RWPE1 (cell line): ENCODE measurements at regions not wholly inside any gene's neighbourhood (a gene's known extent, or its start where the extent isn't known, plus 50 kb on each side); places are given as distances from the start of the nearest gene placed in this dataset.

Source experiments
- CTCF ChIA-PET: fragments of 350-600 bp; sonication (Branson Sonifier 250); formaldehyde crosslinking; extraction: SDS; loops from one replicate; lab custom pipeline; 2021; lab: Yijun Ruan, JAX
- POLR2A ChIA-PET: fragments of 400-600 bp; formaldehyde crosslinking; extraction: SDS; loops from one replicate; lab custom pipeline; 2020; ENCODE audit warnings: antibody characterized with exemption; ENCODE audit not compliant: low non-redundant PET; lab: Yijun Ruan, JAX
- DNase-seq: peaks from one replicate; pipeline ENCODE4 v3.0.0; 2012; ENCODE audit warnings: low spot score
- H3K27ac ChIP-seq: fragments of 450-650 bp; 2 replicates; pipeline ENCODE4 v1.5.1; 2017
- TF ChIP-seq, protein P1 (sequence below): fragments of 450-650 bp; conservative IDR thresholded peaks from 2 replicates; pipeline ENCODE4 v1.5.1; 2017; ENCODE audit warnings: low read depth, mild to moderate bottlenecking

DNA sequence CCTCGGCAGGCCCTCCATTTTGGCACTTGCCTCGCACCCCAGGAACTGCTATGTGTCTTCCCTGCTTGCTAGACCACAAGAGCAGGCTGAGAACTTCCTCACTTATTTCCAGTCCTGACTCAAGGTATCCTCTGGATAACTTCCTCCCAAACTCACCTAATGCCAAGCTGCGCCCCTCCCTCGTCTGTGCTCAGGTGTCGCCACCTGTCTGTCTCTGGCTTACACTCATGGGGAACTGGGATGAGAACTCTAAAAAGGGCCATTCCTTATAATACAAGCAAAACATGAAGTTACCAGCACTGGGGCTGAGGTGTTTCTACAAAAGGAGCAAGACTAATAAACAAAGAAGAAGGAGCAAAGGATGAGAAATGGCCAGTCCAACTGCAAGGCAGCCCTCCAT is 191.5 kb upstream of the RMP24 start:
- CTCF ChIA-PET: interaction anchor here (0.7 kb wide), 1 partner anchor 748 kb away, joined by 3 read pairs; no protein-coding TSS in a partner anchor
- POLR2A ChIA-PET: no interaction called here
- TF ChIP-seq, protein P1, sequence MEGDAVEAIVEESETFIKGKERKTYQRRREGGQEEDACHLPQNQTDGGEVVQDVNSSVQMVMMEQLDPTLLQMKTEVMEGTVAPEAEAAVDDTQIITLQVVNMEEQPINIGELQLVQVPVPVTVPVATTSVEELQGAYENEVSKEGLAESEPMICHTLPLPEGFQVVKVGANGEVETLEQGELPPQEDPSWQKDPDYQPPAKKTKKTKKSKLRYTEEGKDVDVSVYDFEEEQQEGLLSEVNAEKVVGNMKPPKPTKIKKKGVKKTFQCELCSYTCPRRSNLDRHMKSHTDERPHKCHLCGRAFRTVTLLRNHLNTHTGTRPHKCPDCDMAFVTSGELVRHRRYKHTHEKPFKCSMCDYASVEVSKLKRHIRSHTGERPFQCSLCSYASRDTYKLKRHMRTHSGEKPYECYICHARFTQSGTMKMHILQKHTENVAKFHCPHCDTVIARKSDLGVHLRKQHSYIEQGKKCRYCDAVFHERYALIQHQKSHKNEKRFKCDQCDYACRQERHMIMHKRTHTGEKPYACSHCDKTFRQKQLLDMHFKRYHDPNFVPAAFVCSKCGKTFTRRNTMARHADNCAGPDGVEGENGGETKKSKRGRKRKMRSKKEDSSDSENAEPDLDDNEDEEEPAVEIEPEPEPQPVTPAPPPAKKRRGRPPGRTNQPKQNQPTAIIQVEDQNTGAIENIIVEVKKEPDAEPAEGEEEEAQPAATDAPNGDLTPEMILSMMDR: no peak

DNA sequence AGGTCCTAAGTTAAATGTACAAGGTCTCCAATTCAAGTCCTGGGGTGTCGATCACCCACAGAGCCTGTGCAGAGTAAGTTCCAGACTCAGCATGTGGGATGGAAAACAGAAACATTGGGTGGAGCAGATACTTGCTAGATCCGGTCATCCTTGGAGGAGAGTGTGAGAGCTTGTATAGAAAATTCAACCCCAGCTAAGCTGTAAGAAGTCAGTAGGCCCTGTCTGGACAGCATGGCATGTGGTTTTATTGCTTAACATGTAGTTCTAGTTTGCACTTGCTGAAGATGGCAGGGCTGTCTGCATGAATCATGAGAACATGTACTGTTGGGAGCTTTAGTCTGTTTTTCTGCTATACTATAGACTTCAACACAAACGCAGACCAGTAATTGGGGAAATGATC is 189.6 kb upstream of the RMP24 start:
- CTCF ChIA-PET: no interaction called here
- TF ChIP-seq, protein P1: no peak

More for the DNA sequence above, 191.5 kb upstream of the RMP24 start:
- H3K27ac ChIP-seq: no peak overlapping the region
- DNase-seq: no peak

GRCh38 chr18:35786365-35787042 is 186.0 kb upstream of the RMP24 start:
- H3K27ac ChIP-seq: no peak overlapping the region
- POLR2A ChIA-PET: no interaction called here
- CTCF ChIA-PET: no interaction called here
- DNase-seq: no peak
- TF ChIP-seq, protein P1: no peak

More for the DNA sequence above, 189.6 kb upstream of the RMP24 start:
- no peak overlapping the region for H3K27ac ChIP-seq
- DNase-seq: no peak
- POLR2A ChIA-PET: no interaction called here

- H3K27ac ChIP-seq: no peak overlapping the region
- POLR2A ChIA-PET: no interaction called here
- CTCF ChIA-PET: no interaction called here
- DNase-seq: no peak
- TF ChIP-seq, protein P1: no peak
These were observed 182.9 kb upstream of the RMP24 start for GRCh38 chr18:35789543-35789942.

GRCh38 chr18:35797948-35798347 is 174.5 kb upstream of the RMP24 start:
- H3K27ac ChIP-seq: no peak overlapping the region
- POLR2A ChIA-PET: no interaction called here
- TF ChIP-seq, protein P1: no peak
- CTCF ChIA-PET: no interaction called here
- DNase-seq: no peak

DNA sequence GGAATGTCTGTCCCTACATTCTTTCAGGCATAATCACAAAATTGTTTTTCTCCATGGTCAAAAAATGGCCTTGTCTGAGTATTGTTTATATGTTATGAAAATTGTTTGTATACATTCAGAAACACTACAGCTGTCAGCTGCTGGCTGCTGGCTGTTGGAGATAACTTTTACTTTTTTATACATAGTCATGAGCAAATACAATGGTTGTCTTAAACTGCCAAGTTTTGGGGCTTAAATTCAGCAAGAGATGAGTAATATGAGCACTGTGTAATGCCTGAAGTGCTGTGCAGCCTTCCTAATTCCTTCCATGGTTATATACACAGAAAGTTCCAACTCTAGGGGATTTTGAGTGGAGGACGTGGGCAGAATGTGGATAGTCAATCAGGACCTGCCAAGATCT is 168.9 kb upstream of the RMP24 start:
- POLR2A ChIA-PET: no interaction called here
- no peak overlapping the region for H3K27ac ChIP-seq
- CTCF ChIA-PET: no interaction called here
- TF ChIP-seq, protein P1: no peak
- no peak for DNase-seq
